ENCODE measurements at regions not wholly inside any gene's neighbourhood (a gene's known extent, or its start where the extent isn't known, plus 50 kb on each side); places are given as distances from the start of the nearest gene placed in this dataset.
"Not testable (repeated sequence)": the region's sequence is repeated elsewhere in the genome, so short reads cannot be mapped to it uniquely, and the experiment has no call there.

- FAIRE-seq, result no peak
- DNase-seq, result peak in 4 of 5 donors; percentile 25 to 67 (median 38)
Observed at GRCh38 chr22:16717699-16718558, 107.3 kb downstream of the XKR3 start.

GRCh38 chr22:16714568-16714967 is 110.6 kb downstream of the XKR3 start:
- H3K27ac ChIP-seq (ENCODE audit: low read depth in 2 of 2, low read length in 2 of 2); H3K9me3 ChIP-seq (ENCODE audit: control insufficient read depth in 2 of 3, insufficient read depth in 1 of 3, low read length in 3 of 3); H3K27me3 ChIP-seq (ENCODE audit: control insufficient read depth, insufficient read depth, low read length); H3K9ac ChIP-seq (ENCODE audit: low read length in 3 of 3); H3K4me3 ChIP-seq (ENCODE audit: low read length in 3 of 3); FAIRE-seq; DNase-seq; H3K36me3 ChIP-seq (ENCODE audit: control insufficient read depth in 2 of 3, insufficient read depth in 3 of 3, low read length in 3 of 3); intact Hi-C loops (cut with DNase I); H3K4me1 ChIP-seq (ENCODE audit: control insufficient read depth in 2 of 3, insufficient read depth in 2 of 3, low read depth in 1 of 3, low read length in 3 of 3): not testable (repeated sequence)

More at GRCh38 chr22:16717699-16718558, 107.3 kb downstream of the XKR3 start:
- Histone ChIP-seq H3K9ac (ENCODE audit: low read length in 3 of 3) (no peak overlapping the region), H3K4me1 (ENCODE audit: control insufficient read depth in 2 of 3, insufficient read depth in 2 of 3, low read depth in 1 of 3, low read length in 3 of 3) (no peaks in the 10 kb centered on the region), H3K9me3 (ENCODE audit: control insufficient read depth in 2 of 3, insufficient read depth in 1 of 3, low read length in 3 of 3) (no peaks in the 10 kb centered on the region), H3K36me3 (ENCODE audit: control insufficient read depth in 2 of 3, insufficient read depth in 3 of 3, low read length in 3 of 3) (no peaks in the 10 kb centered on the region), H3K4me3 (ENCODE audit: low read length in 3 of 3) (peak overlapping the region in 2 of 3 donors; percentile 23 to 32), H3K27ac (ENCODE audit: low read depth in 2 of 2, low read length in 2 of 2) (no peak overlapping the region), H3K27me3 (ENCODE audit: control insufficient read depth, insufficient read depth, low read length) (no peaks in the 10 kb centered on the region)
- no peak for TF ChIP-seq CTCF (IDR thresholded peaks at IDR 0.05; ENCODE audit: borderline replicate concordance, extremely low read depth, insufficient read depth)
- intact Hi-C loops (cut with DNase I), result no loop called here

GRCh38 chr22:16702318-16702870 is 109.8 kb upstream of the CCT8L2 start:
- intact Hi-C loops (cut with DNase I); H3K27ac ChIP-seq (ENCODE audit: low read depth in 2 of 2, low read length in 2 of 2); FAIRE-seq; H3K36me3 ChIP-seq (ENCODE audit: control insufficient read depth in 2 of 3, insufficient read depth in 3 of 3, low read length in 3 of 3); H3K4me1 ChIP-seq (ENCODE audit: control insufficient read depth in 2 of 3, insufficient read depth in 2 of 3, low read depth in 1 of 3, low read length in 3 of 3); H3K4me3 ChIP-seq (ENCODE audit: low read length in 3 of 3); H3K9ac ChIP-seq (ENCODE audit: low read length in 3 of 3); H3K9me3 ChIP-seq (ENCODE audit: control insufficient read depth in 2 of 3, insufficient read depth in 1 of 3, low read length in 3 of 3); DNase-seq; H3K27me3 ChIP-seq (ENCODE audit: control insufficient read depth, insufficient read depth, low read length): not testable (repeated sequence)

- FAIRE-seq; H3K27me3 ChIP-seq (ENCODE audit: control insufficient read depth, insufficient read depth, low read length); H3K4me3 ChIP-seq (ENCODE audit: low read length in 3 of 3); H3K36me3 ChIP-seq (ENCODE audit: control insufficient read depth in 2 of 3, insufficient read depth in 3 of 3, low read length in 3 of 3); intact Hi-C loops (cut with DNase I); H3K4me1 ChIP-seq (ENCODE audit: control insufficient read depth in 2 of 3, insufficient read depth in 2 of 3, low read depth in 1 of 3, low read length in 3 of 3); H3K9ac ChIP-seq (ENCODE audit: low read length in 3 of 3); DNase-seq; H3K27ac ChIP-seq (ENCODE audit: low read depth in 2 of 2, low read length in 2 of 2); H3K9me3 ChIP-seq (ENCODE audit: control insufficient read depth in 2 of 3, insufficient read depth in 1 of 3, low read length in 3 of 3): not testable (repeated sequence)
Observed at GRCh38 chr22:16700390-16700789, 107.8 kb upstream of the CCT8L2 start.

GRCh38 chr22:16699326-16699725 is 106.7 kb upstream of the CCT8L2 start:
- H3K27ac ChIP-seq (ENCODE audit: low read depth in 2 of 2, low read length in 2 of 2), result no peak overlapping the region
- no peaks in the 10 kb centered on the region for H3K9me3 ChIP-seq (ENCODE audit: control insufficient read depth in 2 of 3, insufficient read depth in 1 of 3, low read length in 3 of 3)
- intact Hi-C loops (cut with DNase I), result no loop called here
- H3K27me3 ChIP-seq (ENCODE audit: control insufficient read depth, insufficient read depth, low read length), result no peaks in the 10 kb centered on the region
- no peak for FAIRE-seq
- no peaks in the 10 kb centered on the region for H3K36me3 ChIP-seq (ENCODE audit: control insufficient read depth in 2 of 3, insufficient read depth in 3 of 3, low read length in 3 of 3)
- no peak for TF ChIP-seq CTCF (IDR thresholded peaks at IDR 0.05; ENCODE audit: borderline replicate concordance, extremely low read depth, insufficient read depth)
- DNase-seq, result peak in 4 of 5 donors; percentile 56 to 90 (median 79)
- H3K9ac ChIP-seq (ENCODE audit: low read length in 3 of 3), result no peak overlapping the region
- H3K4me1 ChIP-seq (ENCODE audit: control insufficient read depth in 2 of 3, insufficient read depth in 2 of 3, low read depth in 1 of 3, low read length in 3 of 3), result no peaks in the 10 kb centered on the region
- H3K4me3 ChIP-seq (ENCODE audit: low read length in 3 of 3), result no peak overlapping the region

- H3K9me3 ChIP-seq (ENCODE audit: control insufficient read depth in 2 of 3, insufficient read depth in 1 of 3, low read length in 3 of 3); H3K27ac ChIP-seq (ENCODE audit: low read depth in 2 of 2, low read length in 2 of 2); H3K4me3 ChIP-seq (ENCODE audit: low read length in 3 of 3); H3K27me3 ChIP-seq (ENCODE audit: control insufficient read depth, insufficient read depth, low read length); intact Hi-C loops (cut with DNase I); H3K4me1 ChIP-seq (ENCODE audit: control insufficient read depth in 2 of 3, insufficient read depth in 2 of 3, low read depth in 1 of 3, low read length in 3 of 3); H3K36me3 ChIP-seq (ENCODE audit: control insufficient read depth in 2 of 3, insufficient read depth in 3 of 3, low read length in 3 of 3); H3K9ac ChIP-seq (ENCODE audit: low read length in 3 of 3); FAIRE-seq: not testable (repeated sequence)
- DNase-seq, result peak in 1 of 5 donors; percentile 61
Observed at GRCh38 chr22:16697492-16698044, 105.0 kb upstream of the CCT8L2 start.

All from kidney (tissue), 13 donors.